ENCODE measurements at regions not wholly inside any gene's neighbourhood (a gene's known extent, or its start where the extent isn't known, plus 50 kb on each side); places are given as distances from the start of the nearest gene placed in this dataset.

GRCh38 chr6:130520801-130521200 lies 155.0 kb downstream of the TMEM200A start:
- peaks cover 50% of the 10 kb centered on the region for H3K4me1 Mint-ChIP-seq
- H3K27ac Mint-ChIP-seq: no peak overlapping the region
- peaks cover 58% of the 10 kb centered on the region for H3K36me3 Mint-ChIP-seq (ENCODE audit: low read depth)

DNA sequence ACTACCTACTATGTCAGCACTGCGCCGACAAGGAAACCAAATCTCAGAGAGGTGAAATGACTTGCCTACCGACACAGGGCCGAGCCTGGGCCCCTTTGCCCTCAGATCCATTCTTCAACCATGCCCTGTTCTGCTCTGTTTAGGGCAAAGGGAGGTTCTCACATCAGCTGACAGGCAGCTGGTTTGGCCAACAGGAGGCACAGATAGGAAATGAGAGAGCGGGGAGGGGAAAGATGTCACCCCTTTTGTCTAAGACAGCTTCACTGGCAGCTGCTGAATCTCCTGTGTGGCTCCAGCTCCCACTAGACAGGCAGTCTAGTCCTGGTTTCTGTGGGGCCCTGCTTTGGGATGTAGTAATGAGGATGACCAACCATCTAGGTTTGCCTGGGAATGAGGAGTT lies 158.7 kb downstream of the TMEM200A start:
- CTCF ChIA-PET: interaction anchor here (1.0 to 1.5 kb wide), 2 partner anchors 9 to 13 kb away, joined by 3 to 4 read pairs; no protein-coding TSS in a partner anchor
- Mint-ChIP-seq H3K9me3 (peaks cover 54% of the 10 kb centered on the region), H3K4me1 (peaks cover 41% of the 10 kb centered on the region), H3K27ac (peak overlapping the region; percentile 60), H3K36me3 (ENCODE audit: low read depth) (peaks cover 49% of the 10 kb centered on the region), H3K27me3 (no peaks in the 10 kb centered on the region), H3K4me3 (no peak overlapping the region)
- POLR2A ChIA-PET: no interaction called here
- no peak for DNase-seq

More at GRCh38 chr6:130520801-130521200, 155.0 kb downstream of the TMEM200A start:
- ChIA-PET CTCF (no interaction called here), POLR2A (no interaction called here)
- H3K27me3 Mint-ChIP-seq: no peaks in the 10 kb centered on the region
- H3K9me3 Mint-ChIP-seq: peaks cover 50% of the 10 kb centered on the region
- no peak for DNase-seq
- H3K4me3 Mint-ChIP-seq: no peak overlapping the region

DNA sequence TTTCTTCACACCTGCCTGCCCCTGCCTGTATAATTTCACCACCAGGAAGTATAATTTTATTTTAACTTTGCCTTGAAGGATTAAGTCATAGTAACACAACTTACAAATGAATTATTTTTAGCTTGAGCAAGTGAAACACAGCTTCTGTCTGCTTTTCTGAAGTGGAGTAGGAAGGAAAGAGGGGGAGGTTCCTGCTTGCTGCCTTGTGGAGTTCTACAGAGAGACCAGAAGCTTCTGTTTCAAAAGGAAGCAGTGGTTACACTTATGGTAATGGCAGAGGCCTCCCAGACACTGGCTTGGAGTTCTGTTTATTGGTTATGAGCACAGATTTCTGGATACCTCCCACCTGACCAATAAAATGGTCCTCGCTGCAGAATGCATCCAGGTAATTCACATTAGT lies 159.6 kb downstream of the TMEM200A start:
- CTCF ChIA-PET: interaction anchor here (1.2 to 1.3 kb wide), 2 partner anchors 15 to 99 kb away, joined by 3 read pairs; no protein-coding TSS in a partner anchor
- no peak for DNase-seq

GRCh38 chr6:130526466-130526865 lies 160.6 kb downstream of the TMEM200A start:
- ChIA-PET POLR2A (no interaction called here), CTCF (interaction anchor here (1.2 to 1.3 kb wide), 2 partner anchors 16 to 100 kb away, joined by 3 read pairs; no protein-coding TSS in a partner anchor)
- no peak overlapping the region for H3K4me3 Mint-ChIP-seq
- no peaks in the 10 kb centered on the region for H3K27me3 Mint-ChIP-seq
- no peak for DNase-seq
- peaks cover 51% of the 10 kb centered on the region for H3K36me3 Mint-ChIP-seq (ENCODE audit: low read depth)
- peaks cover 56% of the 10 kb centered on the region for H3K9me3 Mint-ChIP-seq
- H3K27ac Mint-ChIP-seq: no peak overlapping the region
- peaks cover 34% of the 10 kb centered on the region for H3K4me1 Mint-ChIP-seq

More for the DNA sequence above, 159.6 kb downstream of the TMEM200A start:
- Mint-ChIP-seq H3K27me3 (no peaks in the 10 kb centered on the region), H3K4me3 (no peak overlapping the region), H3K36me3 (ENCODE audit: low read depth) (peaks cover 57% of the 10 kb centered on the region), H3K27ac (peak overlapping the region; percentile 60), H3K4me1 (peaks cover 41% of the 10 kb centered on the region), H3K9me3 (peaks cover 56% of the 10 kb centered on the region)
- POLR2A ChIA-PET: interaction anchor here (0.7 kb wide), 1 partner anchor 22 kb away, joined by 3 read pairs; no protein-coding TSS in a partner anchor

- POLR2A ChIA-PET: no interaction called here
- CTCF ChIA-PET: no interaction called here
- Mint-ChIP-seq H3K36me3 (ENCODE audit: low read depth) (peaks cover 48% of the 10 kb centered on the region), H3K9me3 (peaks cover 60% of the 10 kb centered on the region), H3K4me3 (no peak overlapping the region), H3K27me3 (no peaks in the 10 kb centered on the region), H3K4me1 (peaks cover 34% of the 10 kb centered on the region), H3K27ac (no peak overlapping the region)
- DNase-seq: no peak
These were observed 161.4 kb downstream of the TMEM200A start for GRCh38 chr6:130527173-130527572.

GRCh38 chr6:130529569-130530149 lies 163.8 kb downstream of the TMEM200A start:
- Mint-ChIP-seq H3K4me1 (peaks cover 25% of the 10 kb centered on the region), H3K4me3 (no peak overlapping the region), H3K27me3 (no peaks in the 10 kb centered on the region), H3K36me3 (ENCODE audit: low read depth) (peaks cover 35% of the 10 kb centered on the region), H3K27ac (peak overlapping the region; percentile 20), H3K9me3 (peaks cover 52% of the 10 kb centered on the region)
- ChIA-PET CTCF (no interaction called here), POLR2A (no interaction called here)
- no peak for DNase-seq

DNA sequence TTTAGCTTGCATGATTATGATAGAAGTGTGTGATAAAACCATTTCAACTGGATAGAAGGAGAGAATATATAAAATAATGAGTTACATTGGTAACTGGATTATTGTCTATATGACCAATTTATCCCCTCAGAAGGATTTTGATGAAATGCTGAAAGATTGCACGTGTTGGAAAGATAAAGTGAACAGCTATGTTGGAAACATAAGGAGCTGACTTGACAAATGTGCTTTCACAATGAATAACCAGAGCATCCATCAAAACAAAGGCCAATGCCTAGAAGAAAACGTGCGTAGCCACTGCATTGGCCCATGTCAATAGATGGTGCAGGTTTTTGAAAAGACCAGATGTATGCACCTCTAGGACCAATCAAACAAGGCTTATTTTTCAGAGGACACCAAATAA lies 168.8 kb downstream of the TMEM200A start:
- peaks cover 13% of the 10 kb centered on the region for H3K4me1 Mint-ChIP-seq
- POLR2A ChIA-PET: no interaction called here
- no peak overlapping the region for H3K27ac Mint-ChIP-seq
- no peaks in the 10 kb centered on the region for H3K27me3 Mint-ChIP-seq
- H3K4me3 Mint-ChIP-seq: no peak overlapping the region
- no peak for DNase-seq
- peaks cover 48% of the 10 kb centered on the region for H3K9me3 Mint-ChIP-seq
- H3K36me3 Mint-ChIP-seq (ENCODE audit: low read depth): peaks cover 35% of the 10 kb centered on the region
- CTCF ChIA-PET: interaction anchor here (1.1 to 1.7 kb wide), 2 partner anchors 12 to 23 kb away, joined by 3 to 5 read pairs; no protein-coding TSS in a partner anchor

DNA sequence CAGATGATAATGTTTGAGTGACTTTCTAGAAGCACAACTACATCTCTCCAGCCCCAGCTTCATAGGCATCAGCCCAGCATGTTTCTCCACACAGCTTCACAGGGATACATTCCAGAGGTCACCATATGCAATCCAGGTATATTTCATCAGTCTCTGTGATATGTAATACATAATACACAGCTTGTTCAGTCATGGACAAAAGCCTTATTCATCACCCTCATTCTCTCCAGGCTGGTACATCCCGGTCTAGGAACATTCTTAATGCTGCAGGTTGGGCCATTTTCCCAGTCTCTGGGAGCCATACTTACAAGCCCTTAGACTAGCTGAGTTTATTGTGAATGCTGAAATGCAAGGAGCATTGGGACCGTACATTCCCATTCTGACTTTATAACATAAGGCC lies 169.4 kb downstream of the TMEM200A start:
- H3K27me3 Mint-ChIP-seq: no peaks in the 10 kb centered on the region
- H3K36me3 Mint-ChIP-seq (ENCODE audit: low read depth): peaks cover 34% of the 10 kb centered on the region
- no peak overlapping the region for H3K27ac Mint-ChIP-seq
- no peak overlapping the region for H3K4me3 Mint-ChIP-seq
- no peak for DNase-seq
- H3K4me1 Mint-ChIP-seq: peaks cover 13% of the 10 kb centered on the region
- POLR2A ChIA-PET: no interaction called here
- CTCF ChIA-PET: interaction anchor here (0.6 to 1.1 kb wide), 2 partner anchors 22 to 24 kb away, joined by 3 read pairs; no protein-coding TSS in a partner anchor
- H3K9me3 Mint-ChIP-seq: peaks cover 50% of the 10 kb centered on the region

GRCh38 chr6:130537447-130537846 lies 171.6 kb downstream of the TMEM200A start:
- Mint-ChIP-seq H3K27ac (peak overlapping the region; percentile 57), H3K4me3 (no peak overlapping the region), H3K4me1 (peaks cover 13% of the 10 kb centered on the region), H3K9me3 (peaks cover 39% of the 10 kb centered on the region), H3K36me3 (ENCODE audit: low read depth) (peaks cover 32% of the 10 kb centered on the region), H3K27me3 (no peaks in the 10 kb centered on the region)
- POLR2A ChIA-PET: no interaction called here
- CTCF ChIA-PET: interaction anchor here (1.2 to 1.5 kb wide), 2 partner anchors 14 to 15 kb away, joined by 3 to 4 read pairs; no protein-coding TSS in a partner anchor
- DNase-seq: peak; percentile 25

DNA sequence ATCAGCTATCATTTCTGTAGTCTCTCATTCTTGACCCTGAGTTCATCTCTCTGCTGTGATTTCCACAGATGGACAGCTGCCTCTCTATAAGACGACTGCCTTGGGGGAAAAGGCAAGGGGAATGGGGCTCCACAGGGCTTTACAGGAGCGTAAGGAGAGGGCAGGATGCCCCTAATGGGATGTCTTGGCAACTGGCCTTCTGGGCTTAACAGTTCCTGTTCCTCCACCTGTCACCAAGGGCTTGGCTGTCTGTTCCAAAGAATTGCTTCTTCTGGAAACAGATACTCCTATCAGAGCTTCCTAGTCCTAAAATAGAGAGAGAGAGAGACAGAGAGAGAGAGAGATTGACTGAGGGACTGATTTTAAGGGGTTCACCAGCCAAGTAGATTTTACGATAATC lies 181.9 kb downstream of the TMEM200A start:
- CTCF ChIA-PET: interaction anchor here (1.2 kb wide), 1 partner anchor 14 kb away, joined by 3 read pairs; no protein-coding TSS in a partner anchor
- POLR2A ChIA-PET: interaction anchor here (0.7 kb wide), 1 partner anchor 22 kb away, joined by 3 read pairs; no protein-coding TSS in a partner anchor
- no peak for DNase-seq
- H3K27ac Mint-ChIP-seq: no peak overlapping the region
- H3K9me3 Mint-ChIP-seq: peaks cover 3% of the 10 kb centered on the region
- no peaks in the 10 kb centered on the region for H3K27me3 Mint-ChIP-seq
- no peaks in the 10 kb centered on the region for H3K4me1 Mint-ChIP-seq
- H3K36me3 Mint-ChIP-seq (ENCODE audit: low read depth): no peaks in the 10 kb centered on the region
- H3K4me3 Mint-ChIP-seq: no peak overlapping the region

DNA sequence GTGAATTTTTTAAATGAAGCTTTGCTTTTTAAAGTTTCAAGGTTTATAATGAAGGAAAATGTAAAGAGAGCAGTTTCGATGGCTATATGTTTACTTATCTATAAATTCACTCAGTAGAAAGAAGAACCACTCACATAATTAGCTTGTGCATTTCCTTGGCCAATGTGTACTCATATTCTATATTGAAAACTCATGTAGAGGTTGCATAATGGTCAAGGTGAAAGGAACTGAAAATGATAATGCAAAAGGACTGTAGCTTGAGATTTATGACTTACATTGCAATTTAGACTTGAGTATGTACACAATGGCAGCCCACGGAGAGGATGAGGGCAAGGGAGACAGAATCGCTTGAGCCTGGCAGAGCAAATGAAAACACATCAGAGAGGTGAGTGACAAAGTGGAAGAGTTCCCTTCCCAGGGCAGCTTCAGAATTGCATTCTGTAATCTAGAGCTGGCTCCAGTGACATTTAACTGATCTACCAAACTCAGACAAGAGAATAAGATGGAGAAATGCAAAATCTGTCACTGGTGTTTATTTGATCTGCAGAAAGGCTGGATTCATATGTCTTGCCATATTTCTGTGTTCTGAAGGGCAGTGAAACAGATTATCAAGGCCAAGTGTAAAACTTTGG lies 191.8 kb downstream of the TMEM200A start:
- H3K27me3 Mint-ChIP-seq: no peaks in the 10 kb centered on the region
- no peak overlapping the region for H3K4me3 Mint-ChIP-seq
- H3K36me3 Mint-ChIP-seq (ENCODE audit: low read depth): peaks cover 4% of the 10 kb centered on the region
- ChIA-PET POLR2A (no interaction called here), CTCF (no interaction called here)
- no peak overlapping the region for H3K27ac Mint-ChIP-seq
- H3K4me1 Mint-ChIP-seq: peaks cover 12% of the 10 kb centered on the region
- no peak for DNase-seq
- H3K9me3 Mint-ChIP-seq: peaks cover 19% of the 10 kb centered on the region

- no peak for DNase-seq
- POLR2A ChIA-PET: no interaction called here
- no peaks in the 10 kb centered on the region for H3K27me3 Mint-ChIP-seq
- H3K4me1 Mint-ChIP-seq: peaks cover 12% of the 10 kb centered on the region
- H3K9me3 Mint-ChIP-seq: peaks cover 16% of the 10 kb centered on the region
- H3K4me3 Mint-ChIP-seq: no peak overlapping the region
- peaks cover 5% of the 10 kb centered on the region for H3K36me3 Mint-ChIP-seq (ENCODE audit: low read depth)
- no peak overlapping the region for H3K27ac Mint-ChIP-seq
- CTCF ChIA-PET: no interaction called here
These were observed 192.3 kb downstream of the TMEM200A start for GRCh38 chr6:130558131-130558530.

DNA sequence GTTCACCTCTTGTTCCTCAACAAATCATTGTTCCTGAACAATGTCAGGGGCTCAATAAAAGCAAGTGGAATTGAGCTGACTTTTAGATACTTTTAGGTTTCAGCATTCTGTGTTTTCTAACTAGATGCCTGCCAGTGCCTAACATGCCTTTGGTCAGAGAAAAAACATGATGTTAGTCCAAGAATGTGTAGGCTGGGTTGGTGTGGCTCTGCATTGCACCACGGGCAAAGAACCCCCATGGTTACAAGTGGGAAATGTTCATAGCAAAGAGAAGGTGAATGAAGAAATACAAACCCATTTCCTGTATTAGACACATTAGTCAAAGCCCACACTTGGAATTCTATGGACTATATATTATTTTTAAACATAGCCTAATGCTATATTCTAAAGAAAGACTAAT lies 193.3 kb downstream of the TMEM200A start:
- no peak overlapping the region for H3K27ac Mint-ChIP-seq
- H3K4me1 Mint-ChIP-seq: peaks cover 12% of the 10 kb centered on the region
- peaks cover 6% of the 10 kb centered on the region for H3K36me3 Mint-ChIP-seq (ENCODE audit: low read depth)
- H3K4me3 Mint-ChIP-seq: no peak overlapping the region
- H3K27me3 Mint-ChIP-seq: no peaks in the 10 kb centered on the region
- H3K9me3 Mint-ChIP-seq: peaks cover 16% of the 10 kb centered on the region
- ChIA-PET CTCF (no interaction called here), POLR2A (no interaction called here)
- DNase-seq: no peak

All from activated CD4-positive, alpha-beta T cell treated with anti-CD3 and anti-CD28 coated beads, Interleukin-2, amount 10 ng/mL, durations not matched to agents 7 days and 5 days (primary cell).